GM23338 (cell line): ENCODE measurements at regions not wholly inside any gene's neighbourhood (a gene's known extent, or its start where the extent isn't known, plus 50 kb on each side); places are given as distances from the start of the nearest gene placed in this dataset.

Experiments
- ATAC-seq: fragments of 200-7000 bp; cut with Tn5 transposase; 3 replicates; pipeline ENCODE4 v1.9.1; 2020
- DNase-seq: peaks from one replicate; pipeline ENCODE4 v3.0.0-alpha.2; 2015; ENCODE audit warnings: low spot score
- H2AFZ ChIP-seq: fragments of 200-600 bp; sonication (generic); 2 replicates; pipeline ENCODE4 v1.8.0; 2016; ENCODE audit warnings: antibody characterized with exemption, mild to moderate bottlenecking, moderate library complexity
- H3F3A ChIP-seq: fragments of 200-600 bp; sonication (generic); replicated peaks from 2 replicates; pipeline ENCODE4 v1.8.0; 2017; ENCODE audit warnings: antibody characterized with exemption, mixed run types, low read depth
- H3K27ac ChIP-seq: fragments of 200-600 bp; sonication (generic); 2 replicates; pipeline ENCODE4 v1.6.1; 2016; ENCODE audit warnings: low read depth
- H3K27me3 ChIP-seq: fragments of 200-600 bp; sonication (generic); 2 replicates; pipeline ENCODE4 v1.8.0; 2016; ENCODE audit warnings: mild to moderate bottlenecking, mixed run types, moderate library complexity; ENCODE audit not compliant: insufficient read depth
- H3K36me3 ChIP-seq: fragments of 200-600 bp; sonication (generic); 2 replicates; pipeline ENCODE4 v1.8.0; 2016; ENCODE audit warnings: mild to moderate bottlenecking; ENCODE audit not compliant: insufficient read depth
- H3K4me1 ChIP-seq: fragments of 200-600 bp; sonication (generic); 2 replicates; pipeline ENCODE4 v1.8.0; 2016; ENCODE audit warnings: mild to moderate bottlenecking, moderate library complexity; ENCODE audit not compliant: insufficient read depth
- H3K4me2 ChIP-seq: fragments of 200-600 bp; sonication (generic); 2 replicates; pipeline ENCODE4 v1.7.1; 2017; ENCODE audit warnings: mixed run types
- H3K4me3 ChIP-seq: fragments of 200-600 bp; sonication (generic); 2 replicates; pipeline ENCODE4 v1.6.1; 2016; ENCODE audit warnings: mixed run types
- H3K79me2 ChIP-seq: fragments of 200-600 bp; sonication (generic); replicated peaks from 2 replicates; pipeline ENCODE4 v1.8.0; 2017; ENCODE audit warnings: mild to moderate bottlenecking; ENCODE audit not compliant: insufficient read depth
- H3K9me2 ChIP-seq: fragments of 200-600 bp; sonication (generic); 2 replicates; pipeline ENCODE4 v1.8.0; 2017; ENCODE audit not compliant: insufficient read depth
- H4K20me1 ChIP-seq: fragments of 200-600 bp; sonication (generic); replicated peaks from 2 replicates; pipeline ENCODE4 v1.8.0; 2017; ENCODE audit warnings: mild to moderate bottlenecking; ENCODE audit not compliant: insufficient read depth
- H3K27ac Mint-ChIP-seq: 2 replicates; pipeline ENCODE4 v1.8.0; 2020; ENCODE audit warnings: inconsistent platforms, mild to moderate bottlenecking, moderate library complexity, mixed read lengths
- H3K27me3 Mint-ChIP-seq: 3 replicates; pipeline ENCODE4 v1.8.0; 2022; ENCODE audit warnings: low read depth, mild to moderate bottlenecking, moderate library complexity, mixed read lengths, inconsistent platforms; ENCODE audit not compliant: insufficient read depth, poor library complexity
- H3K36me3 Mint-ChIP-seq: 3 replicates; pipeline ENCODE4 v1.8.0; 2021; ENCODE audit warnings: low read depth, mild to moderate bottlenecking, inconsistent platforms, moderate library complexity, mixed read lengths
- H3K4me1 Mint-ChIP-seq: 3 replicates; pipeline ENCODE4 v1.8.0; 2020; ENCODE audit warnings: mild to moderate bottlenecking, inconsistent platforms, mixed read lengths
- H3K4me3 Mint-ChIP-seq: 3 replicates; pipeline ENCODE4 v1.8.0; 2021; ENCODE audit warnings: moderate library complexity, mild to moderate bottlenecking, inconsistent platforms, mixed read lengths
- H3K9me3 Mint-ChIP-seq: 3 replicates; pipeline ENCODE4 v1.8.0; 2020; ENCODE audit warnings: moderate library complexity, mild to moderate bottlenecking, inconsistent platforms, mixed read lengths
- CREB1 ChIP-seq: fragments of 250-450 bp; sonication (Bioruptor Pico); IDR thresholded peaks from 2 replicates; pipeline ENCODE4 v1.5.0; 2020; ENCODE audit warnings: low read depth, mild to moderate bottlenecking, moderate library complexity
- EZH2 ChIP-seq: fragments of 200-600 bp; sonication (generic); IDR thresholded peaks from one replicate; pipeline ENCODE4 v1.8.0; 2017; ENCODE audit warnings: antibody characterized with exemption, mild to moderate bottlenecking, low read depth; ENCODE audit not compliant: unreplicated experiment
- EZH2phosphoT487 ChIP-seq: fragments of 200-600 bp; sonication (generic); IDR thresholded peaks from one replicate; pipeline ENCODE4 v1.8.1; 2018; ENCODE audit warnings: antibody characterized with exemption; ENCODE audit not compliant: unreplicated experiment
- JUNB ChIP-seq: IDR thresholded peaks from one replicate; pipeline ENCODE4 v1.6.1; 2016; ENCODE audit warnings: antibody characterized with exemption; ENCODE audit not compliant: unreplicated experiment
- NANOG ChIP-seq: IDR thresholded peaks from 2 replicates; pipeline ENCODE4 v1.6.1; 2016; ENCODE audit warnings: antibody characterized with exemption, borderline replicate concordance
- POLR2AphosphoS5 ChIP-seq: IDR thresholded peaks from 2 replicates; pipeline ENCODE4 v1.6.1; 2016; ENCODE audit warnings: antibody characterized with exemption, low read depth
- STAT1 ChIP-seq: IDR thresholded peaks from one replicate; pipeline ENCODE4 v1.6.1; 2016; ENCODE audit warnings: antibody characterized with exemption; ENCODE audit not compliant: unreplicated experiment
- ZNF114 ChIP-seq: fragments of 250-450 bp; sonication (Bioruptor Pico); IDR thresholded peaks from 2 replicates; pipeline ENCODE4 v1.5.0; 2020; ENCODE audit warnings: mild to moderate bottlenecking, moderate library complexity
- ZNF331 ChIP-seq: fragments of 250-450 bp; sonication (Bioruptor Pico); IDR thresholded peaks from 2 replicates; pipeline ENCODE4 v1.5.0; 2020; ENCODE audit warnings: low read depth, mild to moderate bottlenecking, moderate library complexity
- ZNF462 ChIP-seq: fragments of 250-450 bp; sonication (Bioruptor Pico); IDR thresholded peaks from 2 replicates; pipeline ENCODE4 v1.5.0; 2020; ENCODE audit warnings: mild to moderate bottlenecking, moderate library complexity
- TF ChIP-seq, protein P1 (sequence below): IDR thresholded peaks from one replicate; pipeline ENCODE4 v1.6.1; 2018; ENCODE audit warnings: antibody characterized with exemption; ENCODE audit not compliant: unreplicated experiment
- TF ChIP-seq, protein P2 (sequence below), 2 experiments: fragments of 200-600 bp in 1 of 2; sonication (generic) in 1 of 2; conservative IDR thresholded peaks; 2 replicates each; pipeline versions ENCODE4 v1.5.1 to v1.6.1; 2016 to 2017; ENCODE audit warnings: antibody characterized with exemption in 2 of 2, low read depth in 2 of 2, mild to moderate bottlenecking in 2 of 2, moderate library complexity in 1 of 2
- TF ChIP-seq, protein P3 (sequence below): IDR thresholded peaks from 2 replicates; pipeline ENCODE4 v1.6.1; 2016; ENCODE audit warnings: antibody characterized with exemption

- Mint-ChIP-seq H3K27me3 (no peaks in the 10 kb centered on the region), H3K4me3 (no peak overlapping the region), H3K9me3 (no peaks in the 10 kb centered on the region), H3K4me1 (peaks cover 3% of the 10 kb centered on the region; the same call in 2 of the 3 replicates), H3K27ac (no peak overlapping the region), H3K36me3 (no peaks in the 10 kb centered on the region)
- no peaks in the 10 kb centered on the region for H4K20me1 ChIP-seq
- peaks cover 4% of the 10 kb centered on the region for H3K27me3 ChIP-seq
- TF ChIP-seq, protein P1, sequence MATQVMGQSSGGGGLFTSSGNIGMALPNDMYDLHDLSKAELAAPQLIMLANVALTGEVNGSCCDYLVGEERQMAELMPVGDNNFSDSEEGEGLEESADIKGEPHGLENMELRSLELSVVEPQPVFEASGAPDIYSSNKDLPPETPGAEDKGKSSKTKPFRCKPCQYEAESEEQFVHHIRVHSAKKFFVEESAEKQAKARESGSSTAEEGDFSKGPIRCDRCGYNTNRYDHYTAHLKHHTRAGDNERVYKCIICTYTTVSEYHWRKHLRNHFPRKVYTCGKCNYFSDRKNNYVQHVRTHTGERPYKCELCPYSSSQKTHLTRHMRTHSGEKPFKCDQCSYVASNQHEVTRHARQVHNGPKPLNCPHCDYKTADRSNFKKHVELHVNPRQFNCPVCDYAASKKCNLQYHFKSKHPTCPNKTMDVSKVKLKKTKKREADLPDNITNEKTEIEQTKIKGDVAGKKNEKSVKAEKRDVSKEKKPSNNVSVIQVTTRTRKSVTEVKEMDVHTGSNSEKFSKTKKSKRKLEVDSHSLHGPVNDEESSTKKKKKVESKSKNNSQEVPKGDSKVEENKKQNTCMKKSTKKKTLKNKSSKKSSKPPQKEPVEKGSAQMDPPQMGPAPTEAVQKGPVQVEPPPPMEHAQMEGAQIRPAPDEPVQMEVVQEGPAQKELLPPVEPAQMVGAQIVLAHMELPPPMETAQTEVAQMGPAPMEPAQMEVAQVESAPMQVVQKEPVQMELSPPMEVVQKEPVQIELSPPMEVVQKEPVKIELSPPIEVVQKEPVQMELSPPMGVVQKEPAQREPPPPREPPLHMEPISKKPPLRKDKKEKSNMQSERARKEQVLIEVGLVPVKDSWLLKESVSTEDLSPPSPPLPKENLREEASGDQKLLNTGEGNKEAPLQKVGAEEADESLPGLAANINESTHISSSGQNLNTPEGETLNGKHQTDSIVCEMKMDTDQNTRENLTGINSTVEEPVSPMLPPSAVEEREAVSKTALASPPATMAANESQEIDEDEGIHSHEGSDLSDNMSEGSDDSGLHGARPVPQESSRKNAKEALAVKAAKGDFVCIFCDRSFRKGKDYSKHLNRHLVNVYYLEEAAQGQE: no peak
- no peak for TF ChIP-seq JUNB
- TF ChIP-seq EZH2: no peak
- no peak for TF ChIP-seq ZNF114 (CRISPR knock-in tag)
- TF ChIP-seq STAT1: no peak
- TF ChIP-seq NANOG: no peak
- TF ChIP-seq, protein P2, sequence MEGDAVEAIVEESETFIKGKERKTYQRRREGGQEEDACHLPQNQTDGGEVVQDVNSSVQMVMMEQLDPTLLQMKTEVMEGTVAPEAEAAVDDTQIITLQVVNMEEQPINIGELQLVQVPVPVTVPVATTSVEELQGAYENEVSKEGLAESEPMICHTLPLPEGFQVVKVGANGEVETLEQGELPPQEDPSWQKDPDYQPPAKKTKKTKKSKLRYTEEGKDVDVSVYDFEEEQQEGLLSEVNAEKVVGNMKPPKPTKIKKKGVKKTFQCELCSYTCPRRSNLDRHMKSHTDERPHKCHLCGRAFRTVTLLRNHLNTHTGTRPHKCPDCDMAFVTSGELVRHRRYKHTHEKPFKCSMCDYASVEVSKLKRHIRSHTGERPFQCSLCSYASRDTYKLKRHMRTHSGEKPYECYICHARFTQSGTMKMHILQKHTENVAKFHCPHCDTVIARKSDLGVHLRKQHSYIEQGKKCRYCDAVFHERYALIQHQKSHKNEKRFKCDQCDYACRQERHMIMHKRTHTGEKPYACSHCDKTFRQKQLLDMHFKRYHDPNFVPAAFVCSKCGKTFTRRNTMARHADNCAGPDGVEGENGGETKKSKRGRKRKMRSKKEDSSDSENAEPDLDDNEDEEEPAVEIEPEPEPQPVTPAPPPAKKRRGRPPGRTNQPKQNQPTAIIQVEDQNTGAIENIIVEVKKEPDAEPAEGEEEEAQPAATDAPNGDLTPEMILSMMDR (conservative IDR thresholded peaks at IDR 0.05; ENCODE audit: low read depth in 2 of 2): no peak
- no peak for TF ChIP-seq ZNF331
- TF ChIP-seq, protein P3, sequence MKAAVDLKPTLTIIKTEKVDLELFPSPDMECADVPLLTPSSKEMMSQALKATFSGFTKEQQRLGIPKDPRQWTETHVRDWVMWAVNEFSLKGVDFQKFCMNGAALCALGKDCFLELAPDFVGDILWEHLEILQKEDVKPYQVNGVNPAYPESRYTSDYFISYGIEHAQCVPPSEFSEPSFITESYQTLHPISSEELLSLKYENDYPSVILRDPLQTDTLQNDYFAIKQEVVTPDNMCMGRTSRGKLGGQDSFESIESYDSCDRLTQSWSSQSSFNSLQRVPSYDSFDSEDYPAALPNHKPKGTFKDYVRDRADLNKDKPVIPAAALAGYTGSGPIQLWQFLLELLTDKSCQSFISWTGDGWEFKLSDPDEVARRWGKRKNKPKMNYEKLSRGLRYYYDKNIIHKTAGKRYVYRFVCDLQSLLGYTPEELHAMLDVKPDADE: no peak
- no peak for TF ChIP-seq EZH2phosphoT487
- no peak for TF ChIP-seq ZNF462 (CRISPR knock-in tag)
- TF ChIP-seq POLR2AphosphoS5: no peak
- TF ChIP-seq CREB1: no peak
- ATAC-seq: no peak
- no peaks in the 10 kb centered on the region for H3K4me1 ChIP-seq
- no peak overlapping the region for H3K27ac ChIP-seq
- no peak for DNase-seq
- H2AFZ ChIP-seq: no peak overlapping the region
- H3K9me2 ChIP-seq: no peaks in the 10 kb centered on the region
- H3K4me3 ChIP-seq: no peak overlapping the region
- no peak overlapping the region for H3K4me2 ChIP-seq
- H3K36me3 ChIP-seq: no peaks in the 10 kb centered on the region
- H3F3A ChIP-seq: no peaks in the 10 kb centered on the region
- no peaks in the 10 kb centered on the region for H3K79me2 ChIP-seq
These were observed 90.1 kb upstream of the SERTAD2 start for GRCh38 chr2:64743739-64744330.
